Sigmoid colon (tissue), 4 donors: ENCODE measurements at regions not wholly inside any gene's neighbourhood (a gene's known extent, or its start where the extent isn't known, plus 50 kb on each side); places are given as distances from the start of the nearest gene placed in this dataset.

Source experiments
- EP300 ChIP-seq, 4 donors: sonication (generic); formaldehyde crosslinking; IDR thresholded peaks; one replicate each; pipeline ENCODE4 v1.6.1; 2017; ENCODE audit warnings: antibody characterized with exemption in 4 of 4
- POLR2AphosphoS5 ChIP-seq, 4 donors: sonication (generic); formaldehyde crosslinking; IDR thresholded peaks; one replicate each; pipeline ENCODE4 v1.6.1; 2017; ENCODE audit warnings: antibody characterized with exemption in 4 of 4
- TF ChIP-seq, protein P1 (sequence below), 4 experiments: fragments of 450-650 bp in 3 of 4; fragments of 200-600 bp in 1 of 4; IDR thresholded peaks; one replicate each; pipeline ENCODE4 v1.5.1; 2016 to 2019; ENCODE audit warnings: antibody characterized with exemption in 4 of 4, mild to moderate bottlenecking in 3 of 4, moderate library complexity in 2 of 4

DNA sequence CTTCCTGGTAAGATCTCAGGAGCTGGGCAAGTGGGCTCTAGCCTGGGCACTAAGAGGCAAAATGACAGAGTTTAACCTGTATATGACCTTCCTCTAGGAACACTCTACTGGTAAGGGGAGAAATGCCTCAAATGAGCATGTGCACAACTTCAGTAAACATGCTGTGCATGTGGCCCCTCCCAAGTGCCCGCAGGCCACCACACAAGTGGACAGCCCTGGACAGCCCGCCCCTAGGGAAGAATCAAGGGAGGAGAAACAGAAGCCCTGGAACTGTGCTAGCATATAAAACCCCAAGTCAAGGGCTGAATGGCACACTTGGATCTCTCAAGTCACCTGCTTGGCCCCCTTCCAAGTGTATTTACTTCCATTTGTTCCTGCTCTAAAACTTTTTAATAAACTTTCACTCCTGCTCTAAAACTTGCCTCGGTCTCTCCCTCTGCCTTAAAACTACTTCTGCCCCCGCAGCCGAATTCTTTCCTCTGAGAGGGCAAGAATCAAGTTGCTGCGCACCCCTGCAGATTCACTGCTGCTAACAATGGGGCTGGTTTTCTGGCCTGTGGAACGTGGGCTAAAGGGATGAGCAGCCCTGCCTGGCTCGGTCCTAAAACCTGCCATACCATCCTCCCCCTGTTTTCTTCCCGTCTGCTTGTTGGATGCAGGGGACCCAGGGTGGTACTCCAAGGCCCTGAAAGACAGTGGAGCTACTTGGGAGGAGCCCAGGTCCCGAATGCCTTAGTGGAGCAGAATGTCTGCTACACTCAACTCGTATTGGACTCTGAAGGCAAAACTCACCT, 93.5 kb downstream of the IER5 start:
- TF ChIP-seq, protein P1, sequence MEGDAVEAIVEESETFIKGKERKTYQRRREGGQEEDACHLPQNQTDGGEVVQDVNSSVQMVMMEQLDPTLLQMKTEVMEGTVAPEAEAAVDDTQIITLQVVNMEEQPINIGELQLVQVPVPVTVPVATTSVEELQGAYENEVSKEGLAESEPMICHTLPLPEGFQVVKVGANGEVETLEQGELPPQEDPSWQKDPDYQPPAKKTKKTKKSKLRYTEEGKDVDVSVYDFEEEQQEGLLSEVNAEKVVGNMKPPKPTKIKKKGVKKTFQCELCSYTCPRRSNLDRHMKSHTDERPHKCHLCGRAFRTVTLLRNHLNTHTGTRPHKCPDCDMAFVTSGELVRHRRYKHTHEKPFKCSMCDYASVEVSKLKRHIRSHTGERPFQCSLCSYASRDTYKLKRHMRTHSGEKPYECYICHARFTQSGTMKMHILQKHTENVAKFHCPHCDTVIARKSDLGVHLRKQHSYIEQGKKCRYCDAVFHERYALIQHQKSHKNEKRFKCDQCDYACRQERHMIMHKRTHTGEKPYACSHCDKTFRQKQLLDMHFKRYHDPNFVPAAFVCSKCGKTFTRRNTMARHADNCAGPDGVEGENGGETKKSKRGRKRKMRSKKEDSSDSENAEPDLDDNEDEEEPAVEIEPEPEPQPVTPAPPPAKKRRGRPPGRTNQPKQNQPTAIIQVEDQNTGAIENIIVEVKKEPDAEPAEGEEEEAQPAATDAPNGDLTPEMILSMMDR (IDR thresholded peaks at IDR 0.05) = no peak
- TF ChIP-seq EP300 (IDR thresholded peaks at IDR 0.05) (no peak), POLR2AphosphoS5 (IDR thresholded peaks at IDR 0.05) (no peak)
